DOHH2 (cell line): ENCODE measurements at regions not wholly inside any gene's neighbourhood (a gene's known extent, or its start where the extent isn't known, plus 50 kb on each side); places are given as distances from the start of the nearest gene placed in this dataset.

Experiments
- EZH2phosphoT487 ChIP-seq: fragments of 200-600 bp; sonication (generic); IDR thresholded peaks from 2 replicates; pipeline ENCODE4 v1.6.1; 2017; ENCODE audit warnings: borderline replicate concordance, mild to moderate bottlenecking, antibody characterized with exemption, low read length, moderate library complexity, mixed read lengths
- TF ChIP-seq, protein P1 (sequence below): fragments of 200-600 bp; sonication (generic); IDR thresholded peaks from one replicate; pipeline ENCODE4 v1.5.1; 2014; ENCODE audit warnings: antibody characterized with exemption, mild to moderate bottlenecking, low read depth, low read length; ENCODE audit not compliant: poor library complexity, severe bottlenecking

DNA sequence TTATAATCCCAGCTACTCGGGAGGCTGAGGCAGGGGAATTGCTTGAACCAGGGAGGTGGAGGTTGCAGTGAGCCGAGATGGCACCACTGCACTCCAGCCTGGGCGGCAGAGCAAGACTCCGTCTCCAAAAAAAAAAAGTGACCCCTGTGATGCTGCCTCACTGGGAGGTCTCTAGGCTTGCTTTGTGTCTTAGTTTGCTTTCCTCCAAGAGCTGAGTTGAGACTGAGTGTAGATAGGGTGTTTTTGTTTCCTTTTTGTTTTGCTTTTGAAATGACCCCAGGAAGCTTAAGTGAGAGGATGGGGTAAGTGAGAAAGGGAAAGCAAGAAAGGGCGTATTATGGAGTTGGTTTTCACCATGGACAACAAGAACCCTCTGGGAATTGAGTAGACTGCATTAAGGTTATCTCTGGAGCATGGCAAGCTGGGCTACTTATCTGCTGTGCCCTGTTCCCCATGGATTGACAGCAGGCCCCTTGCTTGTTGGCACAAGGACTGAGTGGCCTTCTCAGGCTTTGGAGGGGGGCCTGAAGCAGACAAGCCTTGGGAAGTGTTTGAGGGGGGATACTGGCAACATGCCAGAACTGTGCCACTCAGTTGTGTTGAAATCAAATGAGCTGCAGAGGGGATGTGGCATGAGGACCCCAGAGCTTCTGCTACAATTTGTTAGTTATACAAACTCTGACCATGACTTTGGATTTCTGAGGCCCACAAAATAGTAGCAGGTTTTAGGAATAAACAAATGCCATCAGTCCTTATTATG lies 300.6 kb upstream of the C11orf87 start:
- TF ChIP-seq, protein P1, sequence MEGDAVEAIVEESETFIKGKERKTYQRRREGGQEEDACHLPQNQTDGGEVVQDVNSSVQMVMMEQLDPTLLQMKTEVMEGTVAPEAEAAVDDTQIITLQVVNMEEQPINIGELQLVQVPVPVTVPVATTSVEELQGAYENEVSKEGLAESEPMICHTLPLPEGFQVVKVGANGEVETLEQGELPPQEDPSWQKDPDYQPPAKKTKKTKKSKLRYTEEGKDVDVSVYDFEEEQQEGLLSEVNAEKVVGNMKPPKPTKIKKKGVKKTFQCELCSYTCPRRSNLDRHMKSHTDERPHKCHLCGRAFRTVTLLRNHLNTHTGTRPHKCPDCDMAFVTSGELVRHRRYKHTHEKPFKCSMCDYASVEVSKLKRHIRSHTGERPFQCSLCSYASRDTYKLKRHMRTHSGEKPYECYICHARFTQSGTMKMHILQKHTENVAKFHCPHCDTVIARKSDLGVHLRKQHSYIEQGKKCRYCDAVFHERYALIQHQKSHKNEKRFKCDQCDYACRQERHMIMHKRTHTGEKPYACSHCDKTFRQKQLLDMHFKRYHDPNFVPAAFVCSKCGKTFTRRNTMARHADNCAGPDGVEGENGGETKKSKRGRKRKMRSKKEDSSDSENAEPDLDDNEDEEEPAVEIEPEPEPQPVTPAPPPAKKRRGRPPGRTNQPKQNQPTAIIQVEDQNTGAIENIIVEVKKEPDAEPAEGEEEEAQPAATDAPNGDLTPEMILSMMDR = no peak
- no peak for TF ChIP-seq EZH2phosphoT487
